ENCODE measurements at regions not wholly inside any gene's neighbourhood (a gene's known extent, or its start where the extent isn't known, plus 50 kb on each side); places are given as distances from the start of the nearest gene placed in this dataset.

GRCh38 chr4:125041372-125041930, 273.3 kb upstream of the FAT4 start:
- TF ChIP-seq, protein P1, sequence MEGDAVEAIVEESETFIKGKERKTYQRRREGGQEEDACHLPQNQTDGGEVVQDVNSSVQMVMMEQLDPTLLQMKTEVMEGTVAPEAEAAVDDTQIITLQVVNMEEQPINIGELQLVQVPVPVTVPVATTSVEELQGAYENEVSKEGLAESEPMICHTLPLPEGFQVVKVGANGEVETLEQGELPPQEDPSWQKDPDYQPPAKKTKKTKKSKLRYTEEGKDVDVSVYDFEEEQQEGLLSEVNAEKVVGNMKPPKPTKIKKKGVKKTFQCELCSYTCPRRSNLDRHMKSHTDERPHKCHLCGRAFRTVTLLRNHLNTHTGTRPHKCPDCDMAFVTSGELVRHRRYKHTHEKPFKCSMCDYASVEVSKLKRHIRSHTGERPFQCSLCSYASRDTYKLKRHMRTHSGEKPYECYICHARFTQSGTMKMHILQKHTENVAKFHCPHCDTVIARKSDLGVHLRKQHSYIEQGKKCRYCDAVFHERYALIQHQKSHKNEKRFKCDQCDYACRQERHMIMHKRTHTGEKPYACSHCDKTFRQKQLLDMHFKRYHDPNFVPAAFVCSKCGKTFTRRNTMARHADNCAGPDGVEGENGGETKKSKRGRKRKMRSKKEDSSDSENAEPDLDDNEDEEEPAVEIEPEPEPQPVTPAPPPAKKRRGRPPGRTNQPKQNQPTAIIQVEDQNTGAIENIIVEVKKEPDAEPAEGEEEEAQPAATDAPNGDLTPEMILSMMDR (IDR thresholded peaks at IDR 0.05), result no peak
- TF ChIP-seq POLR2AphosphoS5 (IDR thresholded peaks at IDR 0.05), result no peak
